ENCODE measurements at regions not wholly inside any gene's neighbourhood (a gene's known extent, or its start where the extent isn't known, plus 50 kb on each side); places are given as distances from the start of the nearest gene placed in this dataset.

DNA sequence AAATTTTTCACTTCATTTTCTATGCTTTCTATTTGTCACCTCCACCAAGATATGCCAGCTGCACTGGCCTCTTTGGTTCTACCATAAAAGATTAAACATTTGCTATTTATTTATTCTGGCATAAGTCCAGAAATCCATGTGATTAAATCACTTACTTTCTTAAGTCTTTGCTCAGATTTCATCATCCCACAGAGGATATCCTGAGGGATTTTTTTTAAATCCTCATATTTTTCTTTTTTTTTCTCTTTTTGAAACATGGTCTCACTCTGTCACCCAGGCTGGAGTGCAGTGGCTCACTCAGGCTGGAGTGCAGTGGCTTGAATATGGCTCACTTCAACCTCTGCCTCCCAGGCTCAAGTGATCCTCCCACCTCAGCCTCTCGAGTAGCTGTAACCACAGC lies 645.4 kb upstream of the ATXN7L3B start:
- no peaks in the 10 kb centered on the region for H3K4me1 ChIP-seq (ENCODE audit: control insufficient read depth in 3 of 3, insufficient read depth in 3 of 3, low read length in 3 of 3)
- H3K27me3 ChIP-seq (ENCODE audit: control insufficient read depth in 3 of 3, insufficient read depth in 3 of 3, low read length in 3 of 3): no peaks in the 10 kb centered on the region

DNA sequence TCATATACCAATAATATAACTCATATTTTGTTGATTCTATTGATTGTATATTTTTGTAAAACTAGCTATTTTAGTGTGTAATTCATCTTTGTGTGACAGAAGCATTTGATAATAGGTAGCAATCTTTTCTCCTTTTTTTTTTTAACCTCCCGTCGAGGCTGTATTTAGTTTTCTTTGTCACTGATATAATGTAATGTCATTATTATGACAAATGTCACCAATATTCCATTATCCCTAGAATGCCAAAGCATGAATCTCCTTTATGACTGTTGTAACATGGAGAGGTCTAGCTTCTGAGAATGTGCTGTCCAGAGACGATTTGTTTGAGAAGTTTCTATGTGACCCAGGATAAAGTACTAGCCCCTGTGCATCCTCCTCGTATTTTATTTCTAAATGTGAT lies 639.0 kb upstream of the ATXN7L3B start:
- no peaks in the 10 kb centered on the region for H3K9me3 ChIP-seq (ENCODE audit: control insufficient read depth in 3 of 3, low read length in 3 of 3)
- H3K4me3 ChIP-seq (ENCODE audit: low read length in 3 of 3): no peak overlapping the region
- no peaks in the 10 kb centered on the region for H3K4me1 ChIP-seq (ENCODE audit: control insufficient read depth in 3 of 3, insufficient read depth in 3 of 3, low read length in 3 of 3)
- H3K36me3 ChIP-seq (ENCODE audit: control insufficient read depth in 3 of 3, insufficient read depth in 3 of 3, low read length in 3 of 3): no peaks in the 10 kb centered on the region
- no peaks in the 10 kb centered on the region for H3K27me3 ChIP-seq (ENCODE audit: control insufficient read depth in 3 of 3, insufficient read depth in 3 of 3, low read length in 3 of 3)
- H3K9ac ChIP-seq (ENCODE audit: low read depth in 1 of 3, low read length in 3 of 3): no peak overlapping the region
- H3K27ac ChIP-seq (ENCODE audit: low read depth, low read length): no peak overlapping the region

More for the DNA sequence above, 645.4 kb upstream of the ATXN7L3B start:
- Histone ChIP-seq H3K4me3 (ENCODE audit: low read length in 3 of 3) (no peak overlapping the region), H3K36me3 (ENCODE audit: control insufficient read depth in 3 of 3, insufficient read depth in 3 of 3, low read length in 3 of 3) (no peaks in the 10 kb centered on the region), H3K27ac (ENCODE audit: low read depth, low read length) (no peak overlapping the region), H3K9ac (ENCODE audit: low read depth in 1 of 3, low read length in 3 of 3) (no peak overlapping the region), H3K9me3 (ENCODE audit: control insufficient read depth in 3 of 3, low read length in 3 of 3) (no peaks in the 10 kb centered on the region)

DNA sequence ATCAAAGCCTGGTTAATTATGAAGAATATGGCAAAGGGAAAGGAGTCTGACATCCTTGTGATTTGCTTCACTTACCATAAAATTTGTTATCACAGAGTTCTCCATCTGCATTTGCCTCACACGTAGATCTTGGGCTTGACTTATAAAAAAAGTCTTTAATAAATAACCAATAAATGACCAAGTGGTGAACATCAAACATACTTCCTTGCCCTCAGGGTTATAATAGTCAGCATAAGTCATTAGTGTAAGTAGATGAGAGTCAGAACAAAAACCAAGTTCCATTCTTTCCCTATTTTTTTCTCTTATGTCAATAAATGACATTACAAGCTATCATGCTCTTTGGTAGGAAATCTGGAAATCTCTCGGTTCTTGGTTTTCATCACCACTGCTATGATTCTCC lies 635.4 kb upstream of the ATXN7L3B start:
- H3K27ac ChIP-seq (ENCODE audit: low read depth, low read length): no peak overlapping the region
- no peaks in the 10 kb centered on the region for H3K9me3 ChIP-seq (ENCODE audit: control insufficient read depth in 3 of 3, low read length in 3 of 3)
- H3K4me1 ChIP-seq (ENCODE audit: control insufficient read depth in 3 of 3, insufficient read depth in 3 of 3, low read length in 3 of 3): no peaks in the 10 kb centered on the region
- H3K4me3 ChIP-seq (ENCODE audit: low read length in 3 of 3): no peak overlapping the region
- no peak overlapping the region for H3K9ac ChIP-seq (ENCODE audit: low read depth in 1 of 3, low read length in 3 of 3)
- H3K36me3 ChIP-seq (ENCODE audit: control insufficient read depth in 3 of 3, insufficient read depth in 3 of 3, low read length in 3 of 3): no peaks in the 10 kb centered on the region
- H3K27me3 ChIP-seq (ENCODE audit: control insufficient read depth in 3 of 3, insufficient read depth in 3 of 3, low read length in 3 of 3): no peaks in the 10 kb centered on the region

DNA sequence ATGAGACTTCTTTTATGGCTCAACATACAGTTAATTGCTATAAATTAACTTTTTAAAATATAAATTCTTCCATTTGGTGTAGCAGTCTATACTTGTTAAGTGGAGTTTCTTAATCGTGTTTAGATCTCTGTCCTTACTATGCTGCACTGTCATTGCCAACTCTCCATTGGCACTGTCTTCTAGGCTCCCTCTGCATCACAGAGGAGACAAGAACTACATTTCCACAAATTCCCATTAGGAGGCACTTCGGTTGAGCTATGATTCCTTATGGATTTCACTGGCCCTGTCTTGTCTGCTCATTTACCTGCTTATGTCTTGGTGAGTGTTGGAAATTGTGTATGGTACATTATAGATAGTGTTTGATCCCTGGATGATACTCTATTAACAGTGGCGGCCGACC lies 630.9 kb upstream of the ATXN7L3B start:
- H3K4me3 ChIP-seq (ENCODE audit: low read length in 3 of 3): no peak overlapping the region
- H3K36me3 ChIP-seq (ENCODE audit: control insufficient read depth in 3 of 3, insufficient read depth in 3 of 3, low read length in 3 of 3): no peaks in the 10 kb centered on the region
- H3K9ac ChIP-seq (ENCODE audit: low read depth in 1 of 3, low read length in 3 of 3): no peak overlapping the region
- no peaks in the 10 kb centered on the region for H3K4me1 ChIP-seq (ENCODE audit: control insufficient read depth in 3 of 3, insufficient read depth in 3 of 3, low read length in 3 of 3)
- H3K27me3 ChIP-seq (ENCODE audit: control insufficient read depth in 3 of 3, insufficient read depth in 3 of 3, low read length in 3 of 3): no peaks in the 10 kb centered on the region
- no peak overlapping the region for H3K27ac ChIP-seq (ENCODE audit: low read depth, low read length)
- H3K9me3 ChIP-seq (ENCODE audit: control insufficient read depth in 3 of 3, low read length in 3 of 3): no peaks in the 10 kb centered on the region

DNA sequence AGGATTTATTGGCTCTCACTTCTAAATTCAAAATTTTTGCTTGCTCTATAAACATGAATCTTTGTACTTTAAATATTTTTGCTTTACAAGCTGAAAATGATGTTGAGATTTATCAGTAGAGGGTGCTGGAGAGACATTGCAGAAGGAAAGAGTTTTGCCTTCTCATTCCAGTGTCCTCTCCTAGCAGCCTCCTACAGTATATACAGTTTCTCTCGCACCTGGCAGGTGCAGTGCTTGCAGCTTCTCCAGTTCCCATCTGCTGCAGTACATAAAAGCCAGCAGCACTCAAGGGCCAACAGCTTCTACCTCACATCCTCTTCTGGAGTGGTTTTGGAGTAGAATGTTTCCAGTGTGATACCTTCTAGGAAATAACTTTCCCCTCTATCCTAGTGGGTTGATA lies 601.8 kb upstream of the ATXN7L3B start:
- H3K9me3 ChIP-seq (ENCODE audit: control insufficient read depth in 3 of 3, low read length in 3 of 3): no peaks in the 10 kb centered on the region
- H3K27me3 ChIP-seq (ENCODE audit: control insufficient read depth in 3 of 3, insufficient read depth in 3 of 3, low read length in 3 of 3): no peaks in the 10 kb centered on the region
- H3K9ac ChIP-seq (ENCODE audit: low read depth in 1 of 3, low read length in 3 of 3): no peak overlapping the region
- H3K4me1 ChIP-seq (ENCODE audit: control insufficient read depth in 3 of 3, insufficient read depth in 3 of 3, low read length in 3 of 3): no peaks in the 10 kb centered on the region
- no peaks in the 10 kb centered on the region for H3K36me3 ChIP-seq (ENCODE audit: control insufficient read depth in 3 of 3, insufficient read depth in 3 of 3, low read length in 3 of 3)
- H3K4me3 ChIP-seq (ENCODE audit: low read length in 3 of 3): no peak overlapping the region
- no peak overlapping the region for H3K27ac ChIP-seq (ENCODE audit: low read depth, low read length)

DNA sequence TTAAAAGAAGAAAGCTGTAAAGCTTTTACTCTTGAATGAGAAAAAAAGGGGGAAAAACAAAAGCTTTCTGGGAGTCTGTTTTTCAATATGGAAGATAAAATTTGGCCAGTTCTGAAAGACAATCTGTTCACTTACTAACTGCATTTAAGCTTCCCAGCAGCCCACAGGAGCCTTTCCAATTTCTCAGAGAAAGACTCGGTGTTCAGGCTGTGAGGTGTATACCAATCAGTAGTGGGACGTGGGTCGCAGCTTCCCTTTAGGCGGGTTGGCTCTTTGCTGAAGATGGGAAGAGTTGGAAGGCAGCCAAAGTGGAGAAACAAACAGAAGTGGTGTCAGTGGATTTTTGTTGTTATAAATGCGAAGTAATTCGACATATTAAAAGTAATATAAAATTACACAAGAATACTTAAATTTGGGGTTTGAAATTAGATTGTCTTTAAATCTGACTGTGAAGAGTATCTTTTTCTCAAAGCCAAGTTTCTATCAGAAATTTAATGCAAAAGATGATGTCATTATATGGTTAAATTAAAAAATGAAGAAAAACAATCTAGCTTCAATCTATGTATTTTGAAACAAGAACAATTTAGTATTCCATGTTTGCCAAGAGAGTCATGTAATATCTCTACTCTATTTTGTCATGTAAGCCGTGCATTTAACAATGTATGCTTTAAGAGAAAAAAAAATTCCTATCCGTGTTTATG lies 590.2 kb upstream of the ATXN7L3B start:
- H3K36me3 ChIP-seq (ENCODE audit: control insufficient read depth in 3 of 3, insufficient read depth in 3 of 3, low read length in 3 of 3): no peaks in the 10 kb centered on the region

DNA sequence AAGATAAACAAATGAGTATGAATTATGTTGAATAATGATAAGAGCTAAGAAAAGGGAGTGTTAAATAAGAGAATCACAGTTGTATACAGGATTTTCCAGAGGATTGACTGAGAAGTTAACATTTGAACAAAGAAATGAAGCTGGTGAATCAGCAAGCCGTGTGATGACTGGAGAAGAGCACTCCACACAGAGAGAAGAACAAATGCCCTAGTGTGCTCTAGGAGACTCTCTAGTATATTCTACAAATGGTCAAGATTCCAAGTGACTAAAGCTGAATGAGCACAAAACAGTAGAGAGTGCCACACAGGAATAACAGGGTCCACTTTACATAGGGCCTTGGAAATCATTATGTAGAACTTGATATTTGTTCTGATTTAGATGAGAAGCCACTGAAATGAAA lies 587.1 kb upstream of the ATXN7L3B start:
- no peak overlapping the region for H3K4me3 ChIP-seq (ENCODE audit: low read length in 3 of 3)
- no peaks in the 10 kb centered on the region for H3K9me3 ChIP-seq (ENCODE audit: control insufficient read depth in 3 of 3, low read length in 3 of 3)
- H3K9ac ChIP-seq (ENCODE audit: low read depth in 1 of 3, low read length in 3 of 3): no peak overlapping the region
- no peaks in the 10 kb centered on the region for H3K4me1 ChIP-seq (ENCODE audit: control insufficient read depth in 3 of 3, insufficient read depth in 3 of 3, low read length in 3 of 3)
- H3K27me3 ChIP-seq (ENCODE audit: control insufficient read depth in 3 of 3, insufficient read depth in 3 of 3, low read length in 3 of 3): no peaks in the 10 kb centered on the region
- H3K36me3 ChIP-seq (ENCODE audit: control insufficient read depth in 3 of 3, insufficient read depth in 3 of 3, low read length in 3 of 3): no peaks in the 10 kb centered on the region
- H3K27ac ChIP-seq (ENCODE audit: low read depth, low read length): no peak overlapping the region

More for the DNA sequence above, 590.2 kb upstream of the ATXN7L3B start:
- no peak overlapping the region for H3K27ac ChIP-seq (ENCODE audit: low read depth, low read length)
- H3K4me3 ChIP-seq (ENCODE audit: low read length in 3 of 3): no peak overlapping the region
- H3K4me1 ChIP-seq (ENCODE audit: control insufficient read depth in 3 of 3, insufficient read depth in 3 of 3, low read length in 3 of 3): no peaks in the 10 kb centered on the region
- no peak overlapping the region for H3K9ac ChIP-seq (ENCODE audit: low read depth in 1 of 3, low read length in 3 of 3)
- no peaks in the 10 kb centered on the region for H3K27me3 ChIP-seq (ENCODE audit: control insufficient read depth in 3 of 3, insufficient read depth in 3 of 3, low read length in 3 of 3)
- H3K9me3 ChIP-seq (ENCODE audit: control insufficient read depth in 3 of 3, low read length in 3 of 3): no peaks in the 10 kb centered on the region

DNA sequence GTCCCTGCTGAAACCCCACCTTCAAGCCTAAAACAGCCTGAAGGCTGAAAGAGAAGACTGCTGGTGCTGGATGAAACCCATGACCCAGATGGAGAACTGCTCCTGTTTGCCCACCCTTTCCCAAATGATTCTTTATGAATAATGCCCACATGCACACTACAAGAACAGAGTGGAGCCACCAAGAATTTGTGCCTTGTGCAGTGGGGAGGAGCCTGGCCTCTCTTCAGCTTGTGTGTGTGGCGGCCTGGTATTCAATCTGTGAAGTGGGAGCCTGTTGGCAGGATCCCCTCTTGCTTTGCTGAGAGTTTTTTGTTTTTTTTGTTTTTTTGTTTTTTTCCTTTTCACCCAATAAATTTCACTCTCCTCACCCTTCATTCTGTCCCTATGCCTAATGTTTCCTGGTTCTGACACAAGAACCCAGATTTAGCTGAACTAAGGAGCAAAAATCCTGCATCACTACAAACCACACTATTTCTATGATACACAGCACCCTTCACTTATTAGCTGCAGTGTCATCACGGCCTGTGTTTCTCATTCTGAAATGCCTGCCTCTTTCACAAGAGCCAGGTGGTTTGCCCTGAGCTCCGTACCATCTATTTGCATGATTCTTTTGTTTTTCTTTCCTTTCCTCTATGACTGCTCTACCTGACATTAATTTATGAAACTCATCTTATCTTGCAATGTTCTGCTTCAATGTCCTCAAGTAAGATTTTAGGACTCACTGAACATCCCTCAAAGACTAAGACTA lies 585.5 kb upstream of the ATXN7L3B start:
- no peaks in the 10 kb centered on the region for H3K36me3 ChIP-seq (ENCODE audit: control insufficient read depth in 3 of 3, insufficient read depth in 3 of 3, low read length in 3 of 3)
- H3K4me1 ChIP-seq (ENCODE audit: control insufficient read depth in 3 of 3, insufficient read depth in 3 of 3, low read length in 3 of 3): no peaks in the 10 kb centered on the region
- H3K9ac ChIP-seq (ENCODE audit: low read depth in 1 of 3, low read length in 3 of 3): no peak overlapping the region
- H3K27ac ChIP-seq (ENCODE audit: low read depth, low read length): no peak overlapping the region
- H3K9me3 ChIP-seq (ENCODE audit: control insufficient read depth in 3 of 3, low read length in 3 of 3): no peaks in the 10 kb centered on the region
- no peaks in the 10 kb centered on the region for H3K27me3 ChIP-seq (ENCODE audit: control insufficient read depth in 3 of 3, insufficient read depth in 3 of 3, low read length in 3 of 3)
- no peak overlapping the region for H3K4me3 ChIP-seq (ENCODE audit: low read length in 3 of 3)

DNA sequence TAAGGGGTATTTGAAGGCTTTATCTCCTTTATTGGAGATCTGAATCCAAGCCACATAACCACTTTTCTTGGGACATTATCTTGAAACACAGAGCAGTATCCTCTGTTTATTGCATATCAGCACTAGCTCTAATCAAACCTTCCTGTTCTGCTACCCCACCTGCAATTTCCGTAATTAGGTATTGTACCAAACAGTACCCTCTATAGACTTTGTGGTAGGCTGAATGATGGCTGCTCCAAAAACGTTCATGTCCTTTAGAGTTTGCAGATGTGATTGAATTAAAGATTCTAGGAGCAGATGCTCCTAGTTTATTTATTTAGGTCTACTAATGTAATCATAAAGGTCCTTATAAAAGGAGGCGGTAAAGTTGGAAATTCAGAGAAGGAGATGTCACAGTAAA lies 573.0 kb upstream of the ATXN7L3B start:
- Histone ChIP-seq H3K27me3 (ENCODE audit: control insufficient read depth in 3 of 3, insufficient read depth in 3 of 3, low read length in 3 of 3) (no peaks in the 10 kb centered on the region), H3K9me3 (ENCODE audit: control insufficient read depth in 3 of 3, low read length in 3 of 3) (no peaks in the 10 kb centered on the region), H3K4me3 (ENCODE audit: low read length in 3 of 3) (no peak overlapping the region), H3K4me1 (ENCODE audit: control insufficient read depth in 3 of 3, insufficient read depth in 3 of 3, low read length in 3 of 3) (no peaks in the 10 kb centered on the region), H3K27ac (ENCODE audit: low read depth, low read length) (no peak overlapping the region), H3K9ac (ENCODE audit: low read depth in 1 of 3, low read length in 3 of 3) (no peak overlapping the region), H3K36me3 (ENCODE audit: control insufficient read depth in 3 of 3, insufficient read depth in 3 of 3, low read length in 3 of 3) (no peaks in the 10 kb centered on the region)

DNA sequence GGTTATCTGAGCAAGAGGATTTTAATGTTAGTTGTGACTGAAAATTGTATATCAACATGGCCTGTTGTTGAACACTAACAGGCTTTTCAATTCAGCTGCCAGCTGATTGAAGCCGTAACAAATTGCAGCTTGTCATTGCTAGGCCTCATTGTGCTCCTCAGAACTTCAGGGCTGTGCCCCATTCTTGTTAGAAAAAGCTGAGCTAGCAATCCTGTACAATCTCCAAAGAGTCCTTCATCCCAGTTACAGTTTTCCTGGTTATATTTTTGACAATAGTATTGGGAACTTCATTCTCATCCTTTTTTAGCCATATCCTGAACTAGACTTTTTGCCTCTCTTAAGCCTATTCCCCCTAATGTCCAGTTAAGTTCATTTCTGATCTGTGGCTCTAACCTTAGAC lies 564.1 kb upstream of the ATXN7L3B start:
- Histone ChIP-seq H3K9me3 (ENCODE audit: control insufficient read depth in 3 of 3, low read length in 3 of 3) (no peaks in the 10 kb centered on the region), H3K4me1 (ENCODE audit: control insufficient read depth in 3 of 3, insufficient read depth in 3 of 3, low read length in 3 of 3) (no peaks in the 10 kb centered on the region), H3K4me3 (ENCODE audit: low read length in 3 of 3) (no peak overlapping the region), H3K27ac (ENCODE audit: low read depth, low read length) (no peak overlapping the region), H3K27me3 (ENCODE audit: control insufficient read depth in 3 of 3, insufficient read depth in 3 of 3, low read length in 3 of 3) (no peaks in the 10 kb centered on the region), H3K9ac (ENCODE audit: low read depth in 1 of 3, low read length in 3 of 3) (no peak overlapping the region), H3K36me3 (ENCODE audit: control insufficient read depth in 3 of 3, insufficient read depth in 3 of 3, low read length in 3 of 3) (no peaks in the 10 kb centered on the region)

All from skeletal muscle tissue (tissue), 3 donors.